PC-9 (cell line): ENCODE measurements at regions not wholly inside any gene's neighbourhood (a gene's known extent, or its start where the extent isn't known, plus 50 kb on each side); places are given as distances from the start of the nearest gene placed in this dataset.

ENCODE experiments used
- CTCF ChIP-seq: fragments of 200-600 bp; sonication (generic); conservative IDR thresholded peaks from 2 replicates; pipeline ENCODE4 v1.6.1; 2017; ENCODE audit warnings: mixed run types, antibody characterized with exemption, mild to moderate bottlenecking, moderate library complexity
- EZH2 ChIP-seq: fragments of 200-600 bp; sonication (generic); IDR thresholded peaks from 2 replicates; pipeline ENCODE4 v1.8.0; 2017; ENCODE audit warnings: antibody characterized with exemption, low read depth

GRCh38 chr9:92242260-92243136 lies 51.0 kb downstream of the IARS1 start:
- TF ChIP-seq EZH2 (no peak), CTCF (peak; percentile 26; the same call in 1 of the 2 replicates)
